Activated naive CD4-positive, alpha-beta T cell treated with anti-CD3 and anti-CD28 coated beads, Interleukin-2, amount 50 U/mL, for 16 hours (primary cell): ENCODE measurements at regions not wholly inside any gene's neighbourhood (a gene's known extent, or its start where the extent isn't known, plus 50 kb on each side); places are given as distances from the start of the nearest gene placed in this dataset.
"Not testable (repeated sequence)": the region's sequence is repeated elsewhere in the genome, so short reads cannot be mapped to it uniquely, and the experiment has no call there.

Experiments
- DNase-seq: peaks from one replicate; pipeline ENCODE4 v3.0.0-alpha.2; 2020

DNA sequence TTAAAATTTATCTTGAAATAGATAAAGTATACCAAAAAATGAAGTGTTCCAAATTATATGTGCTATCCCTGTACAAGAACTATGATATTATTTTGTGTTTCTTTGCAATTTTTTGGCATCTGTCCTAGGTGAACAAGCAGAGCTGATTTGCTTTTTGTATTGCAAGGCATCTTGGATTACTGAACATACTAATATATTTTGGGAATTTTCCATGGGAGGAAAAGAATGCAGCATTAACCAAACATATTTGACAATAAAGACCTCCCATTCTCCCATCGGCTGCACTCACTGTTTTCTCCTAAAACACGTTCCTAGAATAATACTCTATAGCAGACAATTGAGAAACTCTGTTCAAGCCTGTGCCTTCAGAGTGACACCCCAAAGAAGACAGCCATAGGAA lies 265.1 kb upstream of the ALCAM start:
- DNase-seq, result no peak

DNA sequence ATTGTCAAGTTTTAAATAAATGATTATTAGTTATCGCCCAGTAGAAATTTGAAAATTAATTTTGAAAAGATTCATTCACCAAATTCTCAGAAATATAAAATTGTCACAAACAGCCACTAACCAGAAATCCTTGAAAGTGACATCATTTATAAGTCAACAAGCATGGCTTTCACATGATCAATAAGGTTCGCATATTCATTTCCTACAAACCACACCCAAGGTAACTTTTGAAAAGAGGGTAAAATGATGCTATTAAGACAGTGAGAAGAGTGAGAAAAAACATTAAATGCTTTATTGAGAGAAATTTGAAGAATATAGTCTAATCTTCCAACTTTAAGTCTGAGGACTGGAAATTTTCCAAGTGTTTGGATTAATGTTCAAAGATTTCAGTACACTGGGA lies 263.6 kb upstream of the ALCAM start:
- DNase-seq, result no peak

- no peak for DNase-seq
Measured at GRCh38 chr3:105108823-105109222, 257.9 kb upstream of the ALCAM start.

DNA sequence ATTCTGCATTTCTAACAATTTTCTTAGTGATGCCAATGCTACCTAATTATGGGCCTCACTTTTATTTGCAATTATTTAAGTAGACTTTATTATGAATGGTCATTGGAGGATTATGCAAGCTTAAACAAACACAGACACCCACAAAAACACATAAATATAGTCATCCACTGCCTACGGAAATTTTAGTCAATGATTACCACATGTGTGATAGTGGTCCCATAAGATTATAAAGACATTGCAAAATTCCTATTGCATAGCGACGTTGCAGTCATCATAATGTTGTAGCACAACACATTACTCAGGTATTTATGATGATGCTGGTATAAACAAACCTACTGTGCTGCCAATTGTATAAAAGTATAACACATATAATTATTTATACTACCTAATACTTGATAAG lies 247.8 kb upstream of the ALCAM start:
- no peak for DNase-seq

- no peak for DNase-seq
Measured at GRCh38 chr3:105119801-105120340, 246.8 kb upstream of the ALCAM start.

DNA sequence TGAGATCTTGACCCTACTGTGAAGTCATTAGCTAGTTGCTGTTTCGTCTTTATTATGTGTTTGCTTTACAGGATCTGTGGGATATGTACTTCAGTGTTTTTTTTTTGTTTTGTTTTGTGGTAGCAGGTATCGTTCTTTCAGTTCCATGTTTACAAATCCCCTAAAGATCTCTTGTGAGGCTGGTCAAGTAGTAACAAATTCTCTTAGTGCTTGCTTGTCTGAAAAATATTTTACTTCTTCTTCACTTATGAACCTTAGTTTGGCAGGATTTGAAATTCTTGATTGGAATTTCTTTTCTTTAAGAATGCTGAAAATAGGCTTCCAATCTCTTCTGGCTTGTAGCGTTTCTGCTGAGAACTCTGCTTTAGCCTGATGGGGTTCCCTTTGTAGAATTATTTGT lies 235.8 kb upstream of the ALCAM start:
- DNase-seq, result no peak

DNA sequence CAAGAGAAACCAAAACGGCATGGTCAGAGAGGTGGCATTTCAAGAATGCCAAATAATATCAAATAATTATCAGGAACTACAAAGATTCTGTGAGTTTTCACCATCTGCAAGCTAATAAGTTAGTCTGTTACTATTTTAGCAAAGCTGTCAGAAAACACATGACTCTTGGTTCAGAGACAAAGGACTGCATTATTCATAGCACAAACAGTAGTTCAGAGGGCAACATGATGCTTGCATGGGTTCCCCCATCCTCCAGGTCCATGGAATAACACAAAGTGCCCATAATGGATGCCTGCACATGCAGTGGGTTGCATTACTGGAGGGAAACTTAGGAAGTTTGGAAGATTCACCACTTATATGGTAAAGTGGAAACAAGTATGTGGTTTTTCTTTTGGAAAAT lies 228.8 kb upstream of the ALCAM start:
- DNase-seq, result no peak

DNA sequence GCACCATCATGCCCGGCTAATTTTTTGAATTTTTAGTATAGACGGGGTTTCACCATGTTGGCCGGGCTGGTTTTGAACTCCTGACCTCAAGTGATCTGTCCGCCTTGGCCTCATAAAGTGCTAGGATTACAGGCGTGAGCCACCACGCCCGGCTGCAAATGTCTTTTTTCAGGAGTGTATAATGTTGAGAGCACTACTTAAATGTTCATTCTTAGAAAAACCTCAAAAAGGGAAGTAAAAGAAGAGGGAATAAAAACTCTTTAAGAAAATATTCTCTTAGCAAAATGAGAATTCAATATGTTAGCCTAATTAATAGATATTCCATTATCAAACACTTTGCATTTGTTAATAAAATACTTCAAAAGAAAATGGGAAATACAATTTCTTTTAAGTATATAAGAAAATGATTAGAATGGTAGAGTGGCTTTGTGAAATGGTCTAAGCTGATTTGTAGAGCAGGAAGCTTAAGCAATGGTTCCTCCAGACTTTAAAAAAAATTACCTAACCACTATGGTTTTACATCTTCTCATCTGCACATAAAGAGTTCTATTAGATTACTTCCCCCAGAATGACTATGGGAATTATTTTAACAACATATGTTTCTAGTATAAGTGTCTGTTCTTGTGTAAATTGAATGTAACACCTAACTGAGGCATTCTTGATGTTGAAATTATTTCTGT lies 226.7 kb upstream of the ALCAM start:
- no peak for DNase-seq

GRCh38 chr3:105140899-105141367 lies 225.8 kb upstream of the ALCAM start:
- no peak for DNase-seq

GRCh38 chr3:105144837-105145236 lies 221.9 kb upstream of the ALCAM start:
- no peak for DNase-seq

- no peak for DNase-seq
Measured at GRCh38 chr3:105145511-105145910, 221.2 kb upstream of the ALCAM start.

DNA sequence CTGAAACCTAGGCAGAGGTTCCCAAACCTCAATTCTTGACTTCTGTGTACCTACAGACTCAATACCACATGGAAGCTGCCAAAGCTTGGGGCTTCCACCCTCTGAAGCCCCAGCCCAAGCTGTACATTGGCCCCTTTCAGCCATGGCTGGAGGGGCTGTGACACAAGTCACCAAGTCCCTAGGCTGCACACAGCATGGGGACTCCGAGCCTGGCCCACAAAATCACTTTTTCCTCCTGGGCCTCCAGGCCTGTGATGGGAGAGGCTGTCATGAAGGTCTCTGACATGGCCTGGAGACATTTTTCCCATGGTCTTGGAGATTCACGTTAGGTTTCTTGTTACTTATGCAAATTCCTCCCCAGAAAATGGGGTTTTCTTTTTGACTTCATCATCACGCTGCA lies 217.5 kb upstream of the ALCAM start:
- not testable (repeated sequence) for DNase-seq

DNA sequence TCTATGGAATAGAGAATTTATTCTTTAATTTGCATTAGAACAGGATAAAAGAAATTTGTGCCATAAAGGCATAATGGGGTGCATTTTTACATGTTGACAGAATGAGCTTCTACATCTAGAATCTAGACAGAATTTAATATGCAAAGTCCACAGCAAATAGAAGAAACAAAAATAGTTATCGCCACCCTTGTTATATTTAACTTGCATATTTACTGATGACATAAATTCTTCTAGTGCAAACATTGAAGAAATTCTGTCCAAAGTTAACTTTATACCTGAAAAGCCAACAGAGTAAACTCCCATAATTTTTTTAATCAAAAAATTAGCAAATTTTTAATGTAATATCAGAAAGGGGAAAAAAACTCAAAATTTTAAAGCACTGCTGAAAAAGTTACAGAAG lies 213.7 kb upstream of the ALCAM start:
- DNase-seq, result no peak

DNA sequence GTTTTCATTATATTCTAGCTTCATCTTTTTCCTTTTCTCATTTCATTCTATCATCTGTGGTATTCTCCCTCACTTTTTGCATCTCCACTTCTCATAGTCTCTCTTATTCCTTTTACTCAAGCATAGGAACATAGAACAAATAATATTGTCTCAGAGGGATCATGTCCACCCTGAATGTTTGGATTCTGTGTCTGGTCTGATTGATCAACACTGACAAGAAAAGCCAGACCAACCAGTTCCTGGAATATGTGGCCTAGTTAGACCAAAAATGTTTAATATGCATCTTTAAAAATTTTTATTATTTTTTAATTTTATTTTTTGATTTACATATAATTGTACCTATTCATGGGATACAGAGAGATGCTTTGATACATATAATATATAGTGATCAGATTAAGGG lies 212.0 kb upstream of the ALCAM start:
- DNase-seq, result no peak

DNA sequence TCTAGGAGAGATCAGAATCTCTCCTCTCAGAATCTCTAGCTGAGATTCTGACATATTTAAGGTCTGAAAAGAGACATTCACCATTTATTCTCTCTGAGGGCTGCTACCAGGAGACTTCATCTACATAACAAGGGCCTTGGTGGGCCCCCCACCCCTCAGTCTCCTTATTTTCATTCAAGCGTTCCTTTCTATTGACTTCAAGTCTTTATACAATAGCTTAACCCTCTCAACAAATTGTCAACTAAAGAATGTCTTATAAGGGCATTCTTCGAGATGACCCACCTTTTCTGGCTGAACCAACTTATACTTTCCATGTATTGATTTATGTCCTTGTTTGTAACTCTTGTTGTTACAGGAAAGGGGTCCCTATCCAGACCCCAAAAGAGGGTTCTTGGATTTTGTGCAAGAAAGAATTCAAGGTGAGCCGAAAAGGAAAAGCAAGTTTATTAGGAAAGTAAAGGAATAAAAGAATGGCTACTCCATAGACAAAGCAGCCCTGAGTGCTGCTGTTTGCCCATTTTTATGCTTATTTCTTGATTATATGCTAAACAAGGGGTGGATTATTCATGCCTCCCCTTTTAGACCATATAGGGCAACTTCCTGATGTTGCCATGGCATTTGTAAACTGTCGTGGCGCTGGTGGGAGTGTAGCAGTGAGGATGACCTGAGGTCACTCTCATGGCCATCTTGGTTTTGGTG lies 209.5 kb upstream of the ALCAM start:
- no peak for DNase-seq

DNA sequence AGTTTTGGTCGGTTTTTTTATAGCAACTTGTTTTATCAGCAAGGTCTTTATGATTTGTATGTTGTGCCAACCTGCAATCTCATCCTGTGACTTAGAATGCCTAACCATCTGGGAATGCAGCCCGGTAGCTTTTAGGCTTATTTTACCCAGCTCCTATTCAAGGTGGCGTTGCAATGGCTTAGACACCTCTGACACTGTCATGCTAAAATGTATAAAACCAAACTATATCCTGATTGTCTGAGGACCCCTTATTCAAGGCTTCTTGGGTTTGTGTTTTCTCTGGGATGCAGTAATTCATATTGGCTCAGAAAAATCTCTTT lies 209.0 kb upstream of the ALCAM start:
- no peak for DNase-seq

GRCh38 chr3:105158286-105158685 lies 208.4 kb upstream of the ALCAM start:
- no peak for DNase-seq

DNA sequence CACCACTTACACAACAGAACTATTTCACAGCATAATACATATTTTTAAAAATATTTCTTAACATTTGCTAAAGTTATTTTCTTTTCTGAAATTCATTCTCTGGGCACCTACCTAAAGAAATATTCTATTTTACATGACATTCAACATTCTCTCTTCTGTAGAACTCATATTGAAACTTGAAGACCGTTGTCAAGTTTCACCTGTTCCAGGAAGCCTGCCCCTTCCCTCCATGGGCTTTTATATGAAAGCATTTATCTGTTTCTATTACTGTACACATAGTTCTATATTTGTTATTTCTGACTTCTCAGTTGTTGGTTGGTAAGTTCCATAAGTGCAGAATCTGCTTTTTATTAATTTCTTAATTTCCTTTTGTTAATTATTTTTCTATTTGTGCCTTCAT lies 204.3 kb upstream of the ALCAM start:
- no peak for DNase-seq

DNA sequence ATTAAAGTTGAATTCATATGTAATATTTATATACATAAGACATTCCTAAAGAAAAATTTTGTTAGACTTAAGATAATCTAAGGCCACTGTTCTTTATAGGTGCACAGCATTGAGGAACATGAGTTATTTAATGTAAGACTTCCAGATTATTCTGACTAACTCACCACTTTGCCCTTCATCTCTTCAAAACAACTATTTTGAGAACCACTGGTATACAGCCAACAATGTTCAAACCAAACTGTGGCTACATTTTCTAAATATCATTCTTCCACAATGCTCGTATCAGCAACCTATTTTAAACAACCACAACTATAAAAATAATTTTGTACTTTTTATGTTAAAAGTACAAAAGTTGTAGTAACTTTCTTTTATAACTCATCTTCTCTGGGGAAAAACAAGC lies 199.8 kb upstream of the ALCAM start:
- DNase-seq, result no peak

DNA sequence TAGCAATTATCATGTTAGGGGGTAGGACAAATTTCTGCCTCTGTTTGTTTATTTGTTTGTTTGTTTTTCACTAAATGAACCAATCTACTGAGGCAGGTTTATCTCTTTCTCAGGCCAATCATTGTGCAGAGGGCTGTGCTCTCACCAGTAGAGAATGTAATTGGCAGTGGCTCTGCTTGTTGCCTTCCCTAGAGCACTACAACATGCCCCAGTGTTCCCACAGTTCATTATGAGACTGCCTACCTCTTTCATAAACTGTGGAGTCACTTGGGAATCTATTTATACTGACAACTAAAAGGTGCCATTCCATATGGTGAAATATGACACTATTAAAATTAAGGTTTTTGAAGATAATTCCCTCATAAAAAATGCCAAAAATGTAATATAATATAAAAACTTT lies 196.3 kb upstream of the ALCAM start:
- no peak for DNase-seq

- no peak for DNase-seq
Measured at GRCh38 chr3:105174017-105174615, 192.6 kb upstream of the ALCAM start.

DNA sequence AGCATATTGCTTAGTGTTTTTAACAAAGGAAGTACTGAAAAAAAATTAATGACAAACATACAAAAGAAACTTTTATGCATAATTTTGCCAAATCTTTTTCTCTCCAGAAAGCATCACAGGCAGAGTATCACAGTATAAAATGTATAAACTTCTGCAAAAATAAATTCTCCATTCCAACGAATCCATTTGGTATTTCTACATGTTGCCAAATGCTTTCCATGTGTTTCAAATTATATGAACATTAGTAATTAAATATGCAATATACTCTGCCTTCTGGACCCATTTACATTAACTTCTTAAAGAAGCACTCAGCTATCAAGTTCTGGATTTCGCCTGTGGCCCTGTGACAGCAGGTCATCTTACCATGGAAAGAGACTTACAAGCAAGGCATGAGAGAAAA lies 189.1 kb upstream of the ALCAM start:
- DNase-seq, result no peak

GRCh38 chr3:105187344-105187743 lies 179.4 kb upstream of the ALCAM start:
- DNase-seq, result no peak

DNA sequence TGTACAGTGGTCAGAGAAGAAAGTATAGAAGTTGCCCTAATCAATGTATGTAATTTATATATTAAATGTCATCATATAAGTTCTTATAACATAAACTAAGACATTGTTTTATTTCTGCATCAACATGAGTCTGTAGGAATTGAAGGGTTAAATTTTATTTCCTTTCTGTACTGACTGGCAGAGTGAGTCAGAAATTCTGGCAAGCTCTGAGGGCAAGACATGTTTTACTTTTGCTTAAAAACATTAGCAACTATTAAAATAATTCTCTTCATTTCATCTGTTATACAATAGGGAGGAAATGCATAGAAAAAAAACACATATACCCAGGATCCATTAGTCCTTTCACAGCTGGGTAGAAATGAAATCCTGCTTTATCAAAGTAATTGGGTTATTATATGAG lies 171.4 kb upstream of the ALCAM start:
- no peak for DNase-seq
